Lower lobe of right lung (tissue), 2 donors: ENCODE measurements at regions not wholly inside any gene's neighbourhood (a gene's known extent, or its start where the extent isn't known, plus 50 kb on each side); places are given as distances from the start of the nearest gene placed in this dataset.

Experiments
- ATAC-seq, 2 donors: fragments of 200-7000 bp; cut with Tn5 transposase; one replicate each; pipeline ENCODE4 v1.9.1; 2020 to 2022; ENCODE audit warnings: mild to moderate bottlenecking in 2 of 2, moderate library complexity in 2 of 2
- DNase-seq: peaks from one replicate; pipeline ENCODE4 v3.0.0-alpha.2; 2020
- H3K27ac ChIP-seq: fragments of 200-600 bp; one replicate; pipeline ENCODE4 v1.8.0; 2022
- H3K27me3 ChIP-seq: fragments of 200-600 bp; one replicate; pipeline ENCODE4 v1.8.0; 2022; ENCODE audit warnings: low read depth
- H3K36me3 ChIP-seq: fragments of 200-600 bp; one replicate; pipeline ENCODE4 v1.8.0; 2022; ENCODE audit warnings: mild to moderate bottlenecking
- H3K4me1 ChIP-seq: fragments of 200-600 bp; one replicate; pipeline ENCODE4 v1.8.0; 2022
- H3K4me3 ChIP-seq: fragments of 200-600 bp; one replicate; pipeline ENCODE4 v1.8.0; 2022; ENCODE audit warnings: mild to moderate bottlenecking
- H3K9me3 ChIP-seq: fragments of 200-600 bp; one replicate; pipeline ENCODE4 v1.8.0; 2022
- CTCF ChIP-seq: fragments of 200-600 bp; IDR thresholded peaks from one replicate; pipeline ENCODE4 v1.8.0; 2022; ENCODE audit warnings: antibody characterized with exemption, mild to moderate bottlenecking
- intact Hi-C: fragments of 100-400 bp; cut with DNase I; formaldehyde crosslinking; loops from one replicate; pipeline ENCODE4 v1.11.0; 2022
- donor health status: DM: no; HTN: yes; CAD: no; lungs with severe emphysema.

- no peak overlapping the region for H3K4me3 ChIP-seq
- no peak for TF ChIP-seq CTCF
- intact Hi-C loops = no loop called here
- DNase-seq (no peak), ATAC-seq (no peak)
- no peak overlapping the region for H3K27ac ChIP-seq
- H3K4me1 ChIP-seq = no peaks in the 10 kb centered on the region
- no peaks in the 10 kb centered on the region for H3K9me3 ChIP-seq
- H3K27me3 ChIP-seq = no peaks in the 10 kb centered on the region
- no peaks in the 10 kb centered on the region for H3K36me3 ChIP-seq
Observed at GRCh38 chr7:85462671-85463070, 275.8 kb upstream of the SEMA3D start.

- intact Hi-C loops = no loop called here
- DNase-seq = no peak
Observed at GRCh38 chr7:85457911-85458310, 271.1 kb upstream of the SEMA3D start.

GRCh38 chr7:85456254-85456653 lies 269.4 kb upstream of the SEMA3D start:
- Histone ChIP-seq H3K27ac (no peak overlapping the region), H3K4me1 (no peaks in the 10 kb centered on the region), H3K9me3 (no peaks in the 10 kb centered on the region), H3K36me3 (no peaks in the 10 kb centered on the region), H3K4me3 (no peak overlapping the region), H3K27me3 (no peaks in the 10 kb centered on the region)
- ATAC-seq (no peak), DNase-seq (no peak)
- intact Hi-C loops = no loop called here
- no peak for TF ChIP-seq CTCF

More at GRCh38 chr7:85457911-85458310, 271.1 kb upstream of the SEMA3D start:
- no peak overlapping the region for H3K4me3 ChIP-seq
- no peaks in the 10 kb centered on the region for H3K27me3 ChIP-seq
- ATAC-seq = no peak
- H3K9me3 ChIP-seq = no peaks in the 10 kb centered on the region
- TF ChIP-seq CTCF = no peak
- no peaks in the 10 kb centered on the region for H3K36me3 ChIP-seq
- no peaks in the 10 kb centered on the region for H3K4me1 ChIP-seq
- no peak overlapping the region for H3K27ac ChIP-seq

GRCh38 chr7:85454904-85455303 lies 268.0 kb upstream of the SEMA3D start:
- Histone ChIP-seq H3K9me3 (no peaks in the 10 kb centered on the region), H3K4me3 (no peak overlapping the region), H3K27me3 (no peaks in the 10 kb centered on the region), H3K36me3 (no peaks in the 10 kb centered on the region), H3K27ac (no peak overlapping the region), H3K4me1 (no peaks in the 10 kb centered on the region)
- intact Hi-C loops = no loop called here
- ATAC-seq = no peak
- TF ChIP-seq CTCF = no peak
- DNase-seq = no peak

- intact Hi-C loops = no loop called here
- Histone ChIP-seq H3K27ac (no peak overlapping the region), H3K4me3 (no peak overlapping the region), H3K9me3 (no peaks in the 10 kb centered on the region), H3K36me3 (no peaks in the 10 kb centered on the region), H3K27me3 (no peaks in the 10 kb centered on the region), H3K4me1 (no peaks in the 10 kb centered on the region)
- no peak for TF ChIP-seq CTCF
- DNase-seq (no peak), ATAC-seq (no peak)
Observed at GRCh38 chr7:85452674-85453073, 265.8 kb upstream of the SEMA3D start.

GRCh38 chr7:85449478-85449877 lies 262.6 kb upstream of the SEMA3D start:
- H3K27me3 ChIP-seq = no peaks in the 10 kb centered on the region
- no peak overlapping the region for H3K4me3 ChIP-seq
- H3K9me3 ChIP-seq = no peaks in the 10 kb centered on the region
- TF ChIP-seq CTCF = no peak
- DNase-seq (no peak), ATAC-seq (no peak)
- no peak overlapping the region for H3K27ac ChIP-seq
- H3K36me3 ChIP-seq = no peaks in the 10 kb centered on the region
- H3K4me1 ChIP-seq = no peaks in the 10 kb centered on the region
- intact Hi-C loops = no loop called here
